ENCODE measurements at regions not wholly inside any gene's neighbourhood (a gene's known extent, or its start where the extent isn't known, plus 50 kb on each side); places are given as distances from the start of the nearest gene placed in this dataset.

DNA sequence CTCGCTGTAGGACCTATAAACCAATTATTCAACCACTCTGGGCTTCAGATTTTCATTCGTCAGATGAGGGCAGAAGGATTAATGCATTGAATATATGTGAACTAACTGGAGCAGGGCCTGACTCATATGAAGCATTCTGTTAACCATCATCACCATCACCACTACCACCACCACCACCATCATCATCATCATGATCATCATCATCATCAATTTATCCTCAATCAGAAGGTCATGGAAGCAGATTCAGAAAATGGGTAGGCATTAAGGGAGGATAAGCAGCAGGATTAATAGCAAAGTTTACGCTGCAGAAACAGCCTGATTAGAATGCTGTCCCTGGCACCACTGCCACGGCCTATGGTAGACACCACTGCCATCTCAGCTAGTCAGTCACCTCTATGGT is 407.5 kb upstream of the THBS1 start:
- TF ChIP-seq CTCF (IDR thresholded peaks at IDR 0.05; ENCODE audit: insufficient read depth, low read depth, low read length) (no peak), EZH2 (IDR thresholded peaks at IDR 0.05; ENCODE audit: insufficient read depth, low read length) (no peak)
